Activated naive CD4-positive, alpha-beta T cell treated with Interleukin-2 at 50 U/mL for 16 hours (primary cell): ENCODE measurements at regions not wholly inside any gene's neighbourhood (a gene's known extent, or its start where the extent isn't known, plus 50 kb on each side); places are given as distances from the start of the nearest gene placed in this dataset.

ENCODE experiments used
- DNase-seq: peaks from one replicate; pipeline ENCODE4 v3.0.0-alpha.2; 2020

DNA sequence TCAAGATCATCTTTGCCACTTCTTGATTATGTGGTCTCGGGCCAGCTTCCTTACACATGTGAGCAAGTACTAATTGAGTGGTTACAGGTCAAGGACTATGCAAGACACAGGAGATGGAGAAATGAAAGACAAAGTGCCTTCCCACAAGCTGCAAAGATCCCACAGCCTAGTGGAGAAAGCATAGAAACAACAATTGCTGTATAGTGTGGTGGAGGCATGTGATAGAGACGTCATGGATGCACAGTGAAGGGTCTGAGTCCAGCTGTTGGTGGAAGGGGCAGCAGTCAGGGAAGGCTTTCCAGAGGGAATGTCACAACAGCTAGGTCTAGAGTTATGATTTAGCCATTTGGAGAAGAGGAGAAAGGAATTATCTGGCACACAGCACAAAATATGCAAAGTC, 210.6 kb downstream of the KDR start:
- no peak for DNase-seq

GRCh38 chr4:54913751-54914526, 211.5 kb downstream of the KDR start:
- no peak for DNase-seq

DNA sequence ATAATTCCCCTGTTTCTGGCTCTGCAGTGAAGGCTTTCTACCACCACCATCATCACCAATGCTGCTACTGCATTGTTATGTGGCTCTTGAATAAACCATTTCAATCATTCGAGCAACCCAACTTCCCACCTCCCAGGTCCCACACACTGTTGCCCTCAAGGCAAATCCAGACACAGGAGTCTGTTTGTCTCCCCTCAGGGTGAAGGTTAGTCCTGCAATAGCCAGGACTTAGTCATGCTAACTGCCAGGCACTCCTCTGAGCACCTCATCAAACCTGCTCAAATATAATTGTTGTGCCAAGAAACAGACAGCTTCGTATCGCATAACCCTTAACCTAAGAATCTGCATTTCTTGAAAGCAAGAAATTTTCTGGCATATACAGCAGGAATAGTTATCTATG, 213.2 kb downstream of the KDR start:
- DNase-seq, result no peak

GRCh38 chr4:54909961-54910360, 215.4 kb downstream of the KDR start:
- no peak for DNase-seq

- no peak for DNase-seq
Measured at GRCh38 chr4:54908763-54909162, 216.6 kb downstream of the KDR start.

DNA sequence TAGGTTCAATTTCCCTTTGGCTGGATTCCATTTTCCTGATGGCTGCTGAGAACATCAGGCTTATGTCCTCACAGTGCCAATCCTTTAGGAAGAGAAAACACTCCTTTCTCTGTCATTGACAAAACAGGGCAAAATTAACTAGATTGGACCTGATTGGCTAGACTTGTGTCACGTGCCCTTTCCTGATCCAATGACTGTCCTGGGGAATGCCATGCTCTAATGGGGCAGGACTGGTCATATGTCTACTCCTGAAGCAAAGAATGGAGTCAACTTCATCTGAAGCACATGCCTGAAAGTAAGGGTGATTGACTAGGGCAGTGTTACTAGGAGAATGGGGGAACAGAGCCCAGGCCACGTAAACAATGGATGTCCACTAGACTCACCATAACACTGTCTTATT, 220.4 kb downstream of the KDR start:
- DNase-seq, result no peak

- no peak for DNase-seq
Measured at GRCh38 chr4:54902976-54903375, 222.4 kb downstream of the KDR start.

- no peak for DNase-seq
Measured at GRCh38 chr4:54902271-54902670, 223.1 kb downstream of the KDR start.

GRCh38 chr4:54901202-54901601, 224.2 kb downstream of the KDR start:
- DNase-seq, result no peak

- DNase-seq, result no peak
Measured at GRCh38 chr4:54898656-54899340, 226.6 kb downstream of the KDR start.

DNA sequence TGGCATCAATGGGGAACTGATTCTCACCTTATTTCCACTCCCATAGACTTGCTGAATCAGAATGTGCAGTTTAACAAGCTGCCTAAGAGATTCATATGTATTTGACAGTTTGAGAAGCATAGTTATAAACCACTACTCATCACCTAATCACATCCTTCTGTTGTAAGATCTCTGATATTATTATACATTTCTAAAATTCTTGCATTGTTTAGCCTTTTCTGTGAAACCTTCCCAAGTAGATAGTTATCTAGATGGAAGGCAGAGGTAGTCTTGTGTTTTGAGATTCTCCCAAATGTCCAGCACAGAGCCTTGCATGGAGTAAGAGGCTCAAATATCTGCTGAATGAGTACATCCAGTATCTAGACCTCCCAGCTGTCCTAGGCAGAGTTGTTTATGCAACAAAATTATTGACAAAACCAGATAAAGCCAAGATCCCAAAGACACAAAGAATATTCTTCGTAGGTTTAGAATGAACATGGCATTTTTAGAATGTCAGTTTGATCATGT, 227.3 kb downstream of the KDR start:
- DNase-seq, result no peak

DNA sequence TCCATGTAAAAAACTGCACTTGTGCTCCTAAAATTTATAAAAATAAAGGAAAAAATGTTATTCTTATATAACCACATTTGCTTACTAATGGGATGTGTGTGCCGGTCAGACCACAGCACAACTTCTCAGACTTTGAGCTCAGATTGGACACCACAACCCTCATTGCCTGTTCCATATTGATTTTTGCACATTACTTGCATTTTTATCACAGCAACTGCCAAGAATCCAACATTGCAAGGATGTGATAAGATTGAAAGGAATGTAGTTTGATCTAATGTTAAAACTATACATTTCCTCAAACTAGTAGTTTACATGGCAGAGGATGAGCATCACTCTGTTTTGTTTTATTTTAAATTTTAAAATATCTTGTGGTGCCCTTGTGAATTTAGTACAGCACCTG, 227.8 kb downstream of the KDR start:
- no peak for DNase-seq

GRCh38 chr4:54882616-54883015, 224.9 kb downstream of the KIT start:
- DNase-seq, result no peak

GRCh38 chr4:54879576-54879975, 221.8 kb downstream of the KIT start:
- DNase-seq, result no peak

DNA sequence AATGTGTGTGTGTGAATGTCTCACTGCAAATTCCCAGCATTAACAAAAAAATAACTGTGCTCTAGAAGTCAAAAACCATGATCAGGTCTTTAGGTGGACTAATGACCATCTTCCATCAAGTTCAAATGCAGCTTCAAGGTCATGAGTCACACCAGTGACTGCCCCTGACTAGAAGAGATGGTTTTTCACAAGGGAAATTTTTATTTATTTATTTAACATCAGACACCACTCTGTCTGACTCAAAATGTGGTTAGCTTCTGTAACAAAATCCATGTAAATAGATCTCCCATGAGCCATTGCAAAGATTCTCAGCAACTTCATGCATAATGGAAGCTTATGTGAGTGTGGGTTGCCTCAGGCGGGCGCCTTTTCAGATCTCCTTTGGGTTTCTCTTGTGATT, 219.2 kb downstream of the KIT start:
- no peak for DNase-seq

GRCh38 chr4:54872261-54872660, 214.5 kb downstream of the KIT start:
- no peak for DNase-seq

- no peak for DNase-seq
Measured at GRCh38 chr4:54863571-54864255, 206.0 kb downstream of the KIT start.

DNA sequence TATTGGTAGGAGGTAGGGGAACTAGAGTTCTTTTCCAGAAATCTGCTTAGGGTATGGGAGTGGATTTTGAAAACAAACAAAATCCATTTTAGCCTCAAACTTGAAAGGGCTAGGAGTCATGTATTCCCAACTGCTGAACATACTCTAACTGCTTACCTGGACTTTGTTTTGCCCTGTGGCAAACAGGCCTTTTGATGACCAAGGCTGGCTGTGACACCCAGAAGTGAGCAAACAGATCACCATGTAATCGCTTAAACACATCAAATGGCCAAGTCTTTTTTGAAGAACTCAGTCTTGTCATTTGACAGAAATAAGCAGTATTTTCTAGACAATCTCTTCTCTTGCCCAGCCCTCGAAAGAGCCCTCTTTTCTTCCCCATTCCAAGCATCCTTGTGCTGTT, 203.4 kb downstream of the KIT start:
- DNase-seq, result no peak

DNA sequence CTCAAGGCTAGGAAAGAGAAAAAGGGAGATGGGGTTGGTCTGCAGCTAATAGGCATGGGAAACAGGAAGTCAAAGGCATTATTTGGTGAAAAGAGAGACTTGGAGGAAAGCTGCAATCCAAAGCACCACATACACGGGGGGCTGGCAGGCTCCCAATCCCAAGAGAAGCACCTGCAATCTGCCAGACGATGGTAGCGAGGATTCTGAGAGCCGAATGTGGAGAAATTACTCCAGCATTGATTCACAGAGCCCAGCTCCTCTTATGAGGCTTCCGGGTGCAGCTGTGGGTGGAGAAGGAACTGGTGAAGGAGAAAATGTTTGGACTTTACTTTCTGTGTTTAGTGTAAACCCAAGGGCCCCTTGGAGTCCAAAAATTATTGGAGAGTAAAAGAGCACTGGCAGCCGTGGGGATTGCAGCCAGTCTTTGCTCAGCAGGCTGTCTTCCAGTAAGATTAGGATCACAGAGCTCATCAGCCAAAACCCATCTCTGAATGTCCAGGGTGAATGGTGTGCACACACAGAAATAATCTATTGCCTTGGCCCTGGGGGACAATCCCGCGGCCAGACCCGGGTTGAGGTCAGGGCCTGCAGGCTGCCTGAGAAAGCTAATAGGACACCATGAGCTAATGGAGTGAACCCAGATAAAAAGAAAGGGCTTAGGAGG, 197.6 kb downstream of the KIT start:
- DNase-seq, result no peak

DNA sequence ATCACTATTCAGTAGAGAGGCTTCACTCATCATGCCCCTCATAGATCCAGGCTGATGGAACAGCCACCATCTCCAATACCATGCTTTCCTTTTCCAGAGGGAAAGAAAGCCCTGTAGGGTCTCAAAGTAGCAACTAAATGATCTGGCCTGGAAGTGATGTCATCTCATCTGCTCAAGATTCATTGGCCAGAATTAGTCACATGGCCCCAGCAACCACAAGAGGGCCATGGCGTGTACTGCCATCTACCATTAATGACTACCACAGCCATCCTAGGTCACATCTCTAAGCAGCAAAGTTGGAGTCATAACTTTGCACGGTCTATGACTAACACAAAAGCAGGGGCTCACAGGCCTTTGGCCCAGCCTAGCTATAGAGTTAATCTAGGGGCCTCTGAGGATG, 194.8 kb downstream of the KIT start:
- no peak for DNase-seq

DNA sequence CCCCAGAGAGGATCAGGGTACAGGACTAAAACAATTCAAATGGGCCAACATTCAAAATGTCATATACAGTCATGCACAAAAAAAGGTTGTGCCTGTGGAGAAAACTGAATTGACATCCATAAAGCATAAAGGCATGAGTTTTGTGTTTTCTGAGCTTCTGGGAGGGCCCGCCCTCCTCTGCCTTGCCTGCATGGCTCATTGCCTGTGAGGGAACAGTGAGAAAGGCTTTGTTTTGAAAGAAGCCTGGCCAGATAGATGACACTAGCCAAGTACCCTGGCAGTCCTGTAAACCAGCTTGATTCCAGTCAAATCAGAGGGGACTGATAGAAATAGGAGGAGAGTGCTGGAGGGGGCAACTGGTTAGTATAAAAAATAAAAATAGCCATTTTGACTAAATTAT, 194.3 kb downstream of the KIT start:
- no peak for DNase-seq

- DNase-seq, result no peak
Measured at GRCh38 chr4:54844911-54845310, 187.2 kb downstream of the KIT start.

DNA sequence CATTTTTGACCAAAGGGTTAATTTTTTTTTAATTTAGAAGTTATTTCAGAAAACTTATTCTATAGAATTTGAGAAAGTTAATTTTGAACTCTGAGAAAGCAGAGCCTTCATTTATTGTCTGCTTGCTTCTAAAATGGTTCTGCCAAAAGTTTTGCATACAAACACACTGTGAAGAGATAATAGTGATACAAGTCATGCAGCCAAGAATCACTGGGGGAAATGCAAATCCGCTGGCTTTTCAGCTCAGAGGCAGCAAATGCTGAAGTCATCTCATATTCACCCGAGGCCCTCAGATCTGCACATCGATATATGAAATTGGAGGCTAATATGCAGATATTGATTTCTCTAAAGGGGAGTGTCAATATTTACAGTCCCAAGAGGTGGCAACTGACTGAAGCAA, 186.2 kb downstream of the KIT start:
- no peak for DNase-seq
